ENCODE measurements at regions not wholly inside any gene's neighbourhood (a gene's known extent, or its start where the extent isn't known, plus 50 kb on each side); places are given as distances from the start of the nearest gene placed in this dataset.

DNA sequence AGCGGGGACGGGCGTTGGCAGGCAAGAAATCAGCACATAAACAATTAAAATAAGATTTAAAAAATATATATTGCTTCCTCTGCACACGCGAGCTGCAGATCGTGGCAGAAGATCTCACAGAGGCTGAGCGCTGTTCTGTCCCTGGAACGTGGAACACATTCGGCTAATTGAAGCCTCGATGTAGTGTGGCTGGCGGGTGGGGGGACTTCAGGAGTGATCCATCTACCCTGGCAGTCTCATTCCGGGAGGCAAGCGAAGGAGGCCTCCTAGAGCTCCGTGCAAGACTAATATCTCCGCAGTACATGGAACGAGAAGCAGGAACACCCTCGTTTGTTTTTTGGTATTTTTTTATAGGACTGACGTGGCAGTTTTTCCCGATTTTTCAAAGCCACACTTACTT lies 402.4 kb downstream of the MN1 start:
- no peak overlapping the region for H3K27ac Mint-ChIP-seq
- H3K4me1 Mint-ChIP-seq (ENCODE audit: low read depth), result no peaks in the 10 kb centered on the region
- H3K27me3 Mint-ChIP-seq, result peaks cover 4% of the 10 kb centered on the region
- H3K9me3 Mint-ChIP-seq, result no peaks in the 10 kb centered on the region
- no peak overlapping the region for H3K4me3 Mint-ChIP-seq
- intact Hi-C loops (cut with micrococcal nuclease), result no loop called here
- no peaks in the 10 kb centered on the region for H3K36me3 Mint-ChIP-seq (ENCODE audit: low read depth)

GRCh38 chr22:27400811-27401210 lies 400.7 kb downstream of the MN1 start:
- Mint-ChIP-seq H3K4me1 (ENCODE audit: low read depth) (no peaks in the 10 kb centered on the region), H3K4me3 (no peak overlapping the region), H3K27ac (no peak overlapping the region), H3K36me3 (ENCODE audit: low read depth) (no peaks in the 10 kb centered on the region), H3K9me3 (no peaks in the 10 kb centered on the region), H3K27me3 (peaks cover 4% of the 10 kb centered on the region)
- intact Hi-C loops (cut with micrococcal nuclease), result no loop called here

GRCh38 chr22:27401321-27401720 lies 400.2 kb downstream of the MN1 start:
- Mint-ChIP-seq H3K4me3 (no peak overlapping the region), H3K9me3 (no peaks in the 10 kb centered on the region), H3K27ac (no peak overlapping the region), H3K27me3 (peaks cover 4% of the 10 kb centered on the region), H3K36me3 (ENCODE audit: low read depth) (no peaks in the 10 kb centered on the region), H3K4me1 (ENCODE audit: low read depth) (no peaks in the 10 kb centered on the region)
- intact Hi-C loops (cut with micrococcal nuclease), result no loop called here

DNA sequence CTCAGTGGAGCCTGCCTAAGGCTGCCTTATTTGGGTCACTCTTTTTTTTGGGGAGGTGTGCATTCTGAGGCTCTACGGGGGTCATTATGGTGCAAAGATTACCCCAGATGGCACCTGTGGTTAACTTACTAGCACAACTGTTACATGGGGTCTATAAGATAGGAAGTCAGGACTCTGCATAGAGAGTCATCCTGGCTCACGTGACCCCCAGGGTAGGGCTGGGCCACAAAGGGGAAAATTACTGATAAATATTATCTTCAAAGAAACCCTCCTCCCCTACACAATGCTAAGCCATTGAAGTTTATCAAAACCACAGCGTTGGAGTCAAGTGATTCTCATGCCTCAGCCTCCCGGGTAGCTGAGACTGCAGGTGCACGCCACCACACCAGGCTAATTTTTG lies 397.1 kb downstream of the MN1 start:
- H3K4me3 Mint-ChIP-seq, result no peak overlapping the region
- H3K4me1 Mint-ChIP-seq (ENCODE audit: low read depth), result no peaks in the 10 kb centered on the region
- no peaks in the 10 kb centered on the region for H3K36me3 Mint-ChIP-seq (ENCODE audit: low read depth)

DNA sequence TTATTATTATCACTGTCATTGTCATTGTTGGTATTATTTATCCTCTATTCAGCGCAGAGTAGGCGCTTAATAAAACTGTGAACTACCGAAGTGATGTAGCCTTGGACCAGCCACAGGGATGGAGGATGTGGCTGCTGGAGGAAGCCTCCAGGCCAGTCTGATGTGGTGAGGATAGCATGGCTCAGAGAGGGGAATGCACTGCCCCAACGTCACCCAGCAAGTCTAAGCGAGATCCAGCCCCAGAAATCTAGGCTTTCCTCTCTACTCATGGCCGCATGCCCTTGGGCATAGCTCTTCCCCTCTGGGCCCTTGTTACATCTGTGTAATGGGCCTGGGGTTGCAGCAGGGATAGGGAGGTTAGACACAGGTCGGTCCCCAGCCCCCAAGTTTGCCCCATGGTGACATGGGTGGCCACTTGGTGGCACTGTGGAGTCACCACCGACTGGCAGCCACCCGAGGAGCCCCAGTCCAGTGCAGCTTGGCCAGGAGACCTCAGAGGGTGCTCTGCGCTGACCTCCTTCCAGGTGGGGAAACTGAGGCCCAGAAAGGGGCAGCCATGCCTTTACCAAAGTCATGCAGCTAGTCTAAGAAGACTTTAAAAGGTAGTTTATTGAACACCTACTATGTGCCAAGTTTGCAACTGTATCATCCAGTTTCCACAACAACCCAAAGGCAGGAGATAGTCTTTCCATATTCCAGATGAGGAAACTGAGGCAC lies 395.7 kb downstream of the MN1 start:
- no peaks in the 10 kb centered on the region for H3K36me3 Mint-ChIP-seq (ENCODE audit: low read depth)
- H3K27ac Mint-ChIP-seq, result no peak overlapping the region
- no peaks in the 10 kb centered on the region for H3K9me3 Mint-ChIP-seq
- no peak overlapping the region for H3K4me3 Mint-ChIP-seq
- intact Hi-C loops (cut with micrococcal nuclease), result no loop called here
- no peaks in the 10 kb centered on the region for H3K4me1 Mint-ChIP-seq (ENCODE audit: low read depth)
- H3K27me3 Mint-ChIP-seq, result peaks cover 7% of the 10 kb centered on the region

More for the DNA sequence above, 397.1 kb downstream of the MN1 start:
- Mint-ChIP-seq H3K9me3 (no peaks in the 10 kb centered on the region), H3K27ac (no peak overlapping the region), H3K27me3 (peaks cover 8% of the 10 kb centered on the region)
- intact Hi-C loops (cut with micrococcal nuclease), result no loop called here

- no peaks in the 10 kb centered on the region for H3K9me3 Mint-ChIP-seq
- H3K4me3 Mint-ChIP-seq, result no peak overlapping the region
- H3K27me3 Mint-ChIP-seq, result peaks cover 6% of the 10 kb centered on the region
- no peaks in the 10 kb centered on the region for H3K36me3 Mint-ChIP-seq (ENCODE audit: low read depth)
- no peaks in the 10 kb centered on the region for H3K4me1 Mint-ChIP-seq (ENCODE audit: low read depth)
- intact Hi-C loops (cut with micrococcal nuclease), result no loop called here
- no peak overlapping the region for H3K27ac Mint-ChIP-seq
Observed at GRCh38 chr22:27406389-27406861, 395.1 kb downstream of the MN1 start.

GRCh38 chr22:27407369-27407985 lies 394.1 kb downstream of the MN1 start:
- Mint-ChIP-seq H3K27me3 (peaks cover 4% of the 10 kb centered on the region), H3K4me1 (ENCODE audit: low read depth) (no peaks in the 10 kb centered on the region), H3K36me3 (ENCODE audit: low read depth) (no peaks in the 10 kb centered on the region), H3K4me3 (no peak overlapping the region), H3K9me3 (no peaks in the 10 kb centered on the region), H3K27ac (no peak overlapping the region)
- intact Hi-C loops (cut with micrococcal nuclease), result no loop called here

DNA sequence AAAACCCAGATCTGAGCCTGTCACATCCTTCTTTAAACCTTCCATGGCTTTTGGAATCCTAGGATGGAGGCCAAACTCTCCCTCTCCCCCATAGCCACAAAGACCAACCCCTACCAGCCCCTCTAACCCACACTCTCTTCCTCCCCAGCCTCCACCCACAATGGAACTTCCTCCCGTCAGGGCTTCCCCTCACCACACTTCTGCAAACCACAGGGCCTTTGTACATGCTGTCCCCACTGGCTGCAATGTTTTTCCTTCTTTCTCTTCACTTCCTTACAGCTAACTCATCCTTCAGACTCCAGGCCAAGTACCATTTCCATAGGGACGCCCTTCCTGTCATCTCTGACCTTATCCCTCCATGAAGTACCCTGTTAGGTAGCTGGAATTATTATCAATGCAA lies 393.5 kb downstream of the MN1 start:
- Mint-ChIP-seq H3K27me3 (peaks cover 4% of the 10 kb centered on the region), H3K4me1 (ENCODE audit: low read depth) (no peaks in the 10 kb centered on the region), H3K36me3 (ENCODE audit: low read depth) (no peaks in the 10 kb centered on the region), H3K9me3 (no peaks in the 10 kb centered on the region), H3K27ac (no peak overlapping the region), H3K4me3 (no peak overlapping the region)
- intact Hi-C loops (cut with micrococcal nuclease), result no loop called here

- H3K27me3 Mint-ChIP-seq, result peaks cover 4% of the 10 kb centered on the region
- no peaks in the 10 kb centered on the region for H3K4me1 Mint-ChIP-seq (ENCODE audit: low read depth)
- no peak overlapping the region for H3K27ac Mint-ChIP-seq
- H3K36me3 Mint-ChIP-seq (ENCODE audit: low read depth), result no peaks in the 10 kb centered on the region
- no peak overlapping the region for H3K4me3 Mint-ChIP-seq
- H3K9me3 Mint-ChIP-seq, result no peaks in the 10 kb centered on the region
- intact Hi-C loops (cut with micrococcal nuclease), result no loop called here
Observed at GRCh38 chr22:27409299-27409698, 392.3 kb downstream of the MN1 start.

DNA sequence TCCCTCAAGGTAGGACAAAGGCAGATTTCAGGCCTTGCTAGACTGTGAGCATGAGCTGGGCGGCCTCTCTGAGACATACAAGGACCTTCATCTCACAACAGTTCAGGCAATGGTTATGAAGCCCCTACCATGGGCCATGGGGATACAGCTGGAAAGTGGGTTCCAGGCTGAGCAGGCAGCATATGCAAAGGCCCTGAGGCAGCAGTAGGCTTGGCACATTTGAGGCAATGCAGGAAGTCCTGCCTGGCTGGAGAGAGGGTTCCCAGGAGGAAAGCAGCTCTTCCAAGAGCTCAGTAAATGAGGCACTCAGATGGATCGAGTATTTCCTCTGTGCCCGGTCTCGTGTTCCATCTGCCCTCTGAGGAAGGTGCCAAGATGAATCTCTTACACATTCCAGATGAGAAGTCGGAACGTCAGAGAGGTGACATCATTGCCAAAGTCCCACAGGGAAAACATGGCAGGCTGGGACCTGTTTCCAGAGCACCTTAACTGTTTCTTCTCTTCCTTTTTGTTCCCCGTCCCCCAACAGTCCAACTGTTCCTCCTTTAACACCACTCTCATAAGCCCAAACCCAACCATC lies 388.6 kb downstream of the MN1 start:
- Mint-ChIP-seq H3K36me3 (ENCODE audit: low read depth) (no peaks in the 10 kb centered on the region), H3K9me3 (no peaks in the 10 kb centered on the region), H3K4me3 (no peak overlapping the region), H3K27me3 (peaks cover 13% of the 10 kb centered on the region), H3K4me1 (ENCODE audit: low read depth) (no peaks in the 10 kb centered on the region), H3K27ac (no peak overlapping the region)
- intact Hi-C loops (cut with micrococcal nuclease), result no loop called here

- Mint-ChIP-seq H3K4me3 (no peak overlapping the region), H3K27ac (no peak overlapping the region), H3K27me3 (peaks cover 13% of the 10 kb centered on the region), H3K4me1 (ENCODE audit: low read depth) (no peaks in the 10 kb centered on the region), H3K9me3 (no peaks in the 10 kb centered on the region), H3K36me3 (ENCODE audit: low read depth) (no peaks in the 10 kb centered on the region)
- intact Hi-C loops (cut with micrococcal nuclease), result no loop called here
Observed at GRCh38 chr22:27413702-27414101, 387.9 kb downstream of the MN1 start.

DNA sequence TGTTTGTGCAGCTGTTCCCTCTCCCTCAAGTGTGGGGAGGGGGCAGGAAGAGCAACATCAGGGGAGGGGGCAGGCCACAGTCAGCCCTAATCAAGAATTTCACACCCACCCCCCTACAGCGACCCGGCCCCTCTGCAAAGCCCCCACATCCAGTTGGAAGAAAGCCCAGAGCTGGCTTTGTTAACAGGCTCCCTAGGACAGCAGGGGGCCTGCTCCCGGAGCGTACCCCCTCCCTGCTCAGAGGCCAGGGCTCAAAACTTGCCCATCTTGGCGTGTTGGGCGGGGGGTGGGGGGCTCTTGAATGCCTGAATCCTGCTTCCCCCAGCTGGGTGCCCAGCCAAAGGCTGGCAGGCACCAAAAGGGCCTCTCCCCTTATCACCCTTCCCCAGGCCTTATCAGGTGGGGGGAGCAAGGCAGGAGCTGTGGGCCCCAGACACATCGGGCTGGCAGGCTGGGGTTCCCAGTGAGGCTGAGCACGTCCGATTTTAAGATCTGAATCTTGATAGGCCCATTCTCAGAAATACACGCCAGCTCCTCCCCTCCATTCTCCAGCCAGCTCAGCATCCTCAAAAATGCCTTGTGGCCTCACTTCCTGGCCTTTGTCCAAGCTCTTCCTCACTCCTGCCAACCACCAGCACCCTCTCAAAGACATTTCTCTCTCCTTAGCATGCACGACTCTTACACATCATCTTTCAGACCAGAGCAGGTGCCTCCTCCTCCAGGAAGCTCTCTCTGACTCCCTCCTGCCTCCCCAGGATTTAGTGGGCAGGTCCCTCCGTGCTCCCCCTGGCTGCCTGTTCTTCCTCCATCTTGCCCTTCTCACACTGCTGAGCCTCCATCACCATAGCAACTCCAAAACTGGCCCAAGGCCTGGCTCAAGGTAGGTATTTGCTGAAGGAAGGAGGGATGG lies 384.8 kb downstream of the MN1 start:
- H3K27me3 Mint-ChIP-seq, result peaks cover 31% of the 10 kb centered on the region
- H3K36me3 Mint-ChIP-seq (ENCODE audit: low read depth), result no peaks in the 10 kb centered on the region
- H3K4me3 Mint-ChIP-seq, result no peak overlapping the region
- H3K9me3 Mint-ChIP-seq, result no peaks in the 10 kb centered on the region
- intact Hi-C loops (cut with micrococcal nuclease), result no loop called here
- H3K4me1 Mint-ChIP-seq (ENCODE audit: low read depth), result no peaks in the 10 kb centered on the region
- no peak overlapping the region for H3K27ac Mint-ChIP-seq

DNA sequence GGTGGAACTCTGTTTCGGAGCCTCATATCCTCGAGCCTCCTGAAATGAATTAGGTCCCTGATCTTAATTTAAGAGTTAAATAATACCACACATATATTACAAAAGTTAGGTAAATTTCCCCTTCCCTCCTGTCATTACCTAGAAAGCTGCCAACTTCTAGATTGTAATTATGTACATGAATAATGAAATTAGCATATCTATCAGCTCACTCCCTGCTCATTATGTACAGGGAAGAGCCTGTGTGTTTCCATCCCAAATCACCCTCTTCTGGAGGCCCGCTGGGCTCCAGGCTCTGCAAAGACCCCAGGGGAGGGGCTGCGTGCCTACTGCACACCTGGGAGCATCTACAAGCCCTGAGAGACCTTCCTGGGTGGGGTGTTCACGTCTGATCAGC lies 384.1 kb downstream of the MN1 start:
- intact Hi-C loops (cut with micrococcal nuclease), result no loop called here
- peaks cover 34% of the 10 kb centered on the region for H3K27me3 Mint-ChIP-seq
- no peak overlapping the region for H3K4me3 Mint-ChIP-seq
- H3K36me3 Mint-ChIP-seq (ENCODE audit: low read depth), result no peaks in the 10 kb centered on the region
- H3K27ac Mint-ChIP-seq, result no peak overlapping the region
- no peaks in the 10 kb centered on the region for H3K9me3 Mint-ChIP-seq
- H3K4me1 Mint-ChIP-seq (ENCODE audit: low read depth), result no peaks in the 10 kb centered on the region

DNA sequence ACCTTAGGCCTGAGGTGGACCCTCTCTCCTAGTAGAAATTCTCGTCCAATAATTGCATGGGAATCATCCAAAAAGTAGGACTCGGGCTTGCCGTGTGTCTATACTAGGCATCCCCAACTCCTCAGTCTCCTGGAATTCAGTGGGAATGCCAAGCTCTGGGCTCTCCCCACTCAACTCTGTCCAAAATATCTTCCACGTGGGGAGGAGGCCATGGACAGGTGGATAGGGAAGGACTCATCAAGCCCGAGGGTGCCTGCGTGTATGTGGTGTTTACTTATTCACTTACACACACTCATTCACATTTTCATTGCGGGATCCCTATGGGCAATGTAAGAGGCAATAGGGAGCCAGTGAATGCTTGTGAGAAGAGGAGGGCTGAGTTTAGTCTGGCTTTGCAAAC lies 383.3 kb downstream of the MN1 start:
- H3K27me3 Mint-ChIP-seq, result peaks cover 34% of the 10 kb centered on the region
- intact Hi-C loops (cut with micrococcal nuclease), result no loop called here
- no peak overlapping the region for H3K27ac Mint-ChIP-seq
- H3K9me3 Mint-ChIP-seq, result no peaks in the 10 kb centered on the region
- H3K36me3 Mint-ChIP-seq (ENCODE audit: low read depth), result no peaks in the 10 kb centered on the region
- H3K4me3 Mint-ChIP-seq, result no peak overlapping the region
- no peaks in the 10 kb centered on the region for H3K4me1 Mint-ChIP-seq (ENCODE audit: low read depth)

Data from dendritic cell treated with granulocyte-macrophage colony-stimulating factor and Interleukin-4, amounts not matched to agents 40 ng/mL and 50 ng/mL, for 4 days (primary cell).